Breast epithelium (tissue), 4 donors: ENCODE measurements at regions not wholly inside any gene's neighbourhood (a gene's known extent, or its start where the extent isn't known, plus 50 kb on each side); places are given as distances from the start of the nearest gene placed in this dataset.
A peak's percentile ranks its signal among the peaks of the same experiment; 100 is the strongest.

Experiments used
- DNase-seq, 2 donors: peaks; one replicate each; pipeline ENCODE4 v3.0.0-alpha.2; 2019; ENCODE audit warnings: low spot score in 2 of 2
- H3K27ac ChIP-seq, 2 donors: fragments of 200-600 bp; sonication (generic) in 1 of 2; one replicate each; pipeline ENCODE4 v1.5.1; 2016 to 2019; ENCODE audit warnings: mild to moderate bottlenecking in 1 of 2
- H3K27me3 ChIP-seq, 2 donors: fragments of 200-600 bp; sonication (generic) in 1 of 2; one replicate each; pipeline versions ENCODE4 v1.5.1 to v1.6.0; 2017 to 2019; ENCODE audit warnings: control low read depth in 1 of 2, mild to moderate bottlenecking in 1 of 2
- H3K36me3 ChIP-seq: fragments of 200-600 bp; one replicate; pipeline ENCODE4 v1.5.1; 2019
- H3K4me1 ChIP-seq, 2 donors: fragments of 200-600 bp; sonication (generic); one replicate each; pipeline ENCODE4 v1.5.1; 2016 to 2019; ENCODE audit warnings: control low read depth in 1 of 2
- H3K4me3 ChIP-seq, 3 donors: fragments of 200-600 bp; sonication (generic); 1 replicate in 2 of 3; 2 replicates in 1 of 3; pipeline ENCODE4 v1.5.1; 2016 to 2019; ENCODE audit warnings: mild to moderate bottlenecking in 3 of 3, moderate library complexity in 2 of 3
- H3K9me3 ChIP-seq, 2 donors: fragments of 200-600 bp; sonication (generic) in 1 of 2; one replicate each; pipeline ENCODE4 v1.5.1; 2016 to 2019; ENCODE audit warnings: control low read depth in 1 of 2
- POLR2A ChIP-seq: fragments of 450-650 bp; IDR thresholded peaks from one replicate; pipeline ENCODE4 v1.6.1; 2016; ENCODE audit warnings: antibody characterized with exemption, mild to moderate bottlenecking, moderate library complexity
- POLR2AphosphoS5 ChIP-seq, 3 donors: sonication (generic); formaldehyde crosslinking; IDR thresholded peaks; one replicate each; pipeline ENCODE4 v1.6.1; 2017; ENCODE audit warnings: antibody characterized with exemption in 3 of 3
- intact Hi-C: fragments of 100-400 bp; cut with DNase I; formaldehyde crosslinking; loops from one replicate; pipeline ENCODE4 v1.15.1; 2023; ENCODE audit warnings: low total_unique reads
- TF ChIP-seq, protein P1 (sequence below), 3 donors: fragments of 450-650 bp; IDR thresholded peaks; one replicate each; pipeline ENCODE4 v1.5.1; 2016 to 2017; ENCODE audit warnings: antibody characterized with exemption in 3 of 3, mild to moderate bottlenecking in 3 of 3, moderate library complexity in 3 of 3

GRCh38 chr18:67367540-67367939, 149.0 kb downstream of the DSEL start:
- no peak for DNase-seq
- Histone ChIP-seq H3K4me3 (no peak overlapping the region), H3K9me3 (no peaks in the 10 kb centered on the region), H3K27me3 (no peaks in the 10 kb centered on the region), H3K27ac (no peak overlapping the region), H3K36me3 (no peaks in the 10 kb centered on the region), H3K4me1 (no peaks in the 10 kb centered on the region)
- intact Hi-C loops = no loop called here
- TF ChIP-seq, protein P1, sequence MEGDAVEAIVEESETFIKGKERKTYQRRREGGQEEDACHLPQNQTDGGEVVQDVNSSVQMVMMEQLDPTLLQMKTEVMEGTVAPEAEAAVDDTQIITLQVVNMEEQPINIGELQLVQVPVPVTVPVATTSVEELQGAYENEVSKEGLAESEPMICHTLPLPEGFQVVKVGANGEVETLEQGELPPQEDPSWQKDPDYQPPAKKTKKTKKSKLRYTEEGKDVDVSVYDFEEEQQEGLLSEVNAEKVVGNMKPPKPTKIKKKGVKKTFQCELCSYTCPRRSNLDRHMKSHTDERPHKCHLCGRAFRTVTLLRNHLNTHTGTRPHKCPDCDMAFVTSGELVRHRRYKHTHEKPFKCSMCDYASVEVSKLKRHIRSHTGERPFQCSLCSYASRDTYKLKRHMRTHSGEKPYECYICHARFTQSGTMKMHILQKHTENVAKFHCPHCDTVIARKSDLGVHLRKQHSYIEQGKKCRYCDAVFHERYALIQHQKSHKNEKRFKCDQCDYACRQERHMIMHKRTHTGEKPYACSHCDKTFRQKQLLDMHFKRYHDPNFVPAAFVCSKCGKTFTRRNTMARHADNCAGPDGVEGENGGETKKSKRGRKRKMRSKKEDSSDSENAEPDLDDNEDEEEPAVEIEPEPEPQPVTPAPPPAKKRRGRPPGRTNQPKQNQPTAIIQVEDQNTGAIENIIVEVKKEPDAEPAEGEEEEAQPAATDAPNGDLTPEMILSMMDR (IDR thresholded peaks at IDR 0.05) = no peak
- TF ChIP-seq POLR2A (no peak), POLR2AphosphoS5 (IDR thresholded peaks at IDR 0.05) (no peak)

DNA sequence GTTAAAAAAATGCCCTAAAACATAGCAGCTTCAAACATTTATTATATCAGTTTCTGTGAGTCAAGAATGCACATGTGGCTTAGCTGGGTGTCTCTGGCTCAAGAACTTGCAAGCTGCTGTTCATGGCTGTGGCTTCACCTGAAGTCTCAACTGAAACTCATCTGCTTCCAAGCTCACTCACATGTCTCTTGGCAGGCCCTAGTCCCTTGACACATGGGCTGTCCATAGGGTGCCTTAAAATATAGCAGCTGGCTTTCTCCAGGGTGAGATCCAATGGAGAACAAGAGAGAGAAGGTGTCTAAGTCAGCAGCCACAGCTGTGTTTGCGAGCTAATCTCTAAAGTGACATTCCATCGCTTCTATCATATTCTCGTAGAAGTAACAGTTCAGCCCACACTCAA, 152.8 kb downstream of the DSEL start:
- intact Hi-C loops = no loop called here
- DNase-seq = no peak
- H3K9me3 ChIP-seq = no peaks in the 10 kb centered on the region
- H3K27me3 ChIP-seq = no peaks in the 10 kb centered on the region
- H3K4me3 ChIP-seq = no peak overlapping the region
- H3K36me3 ChIP-seq = no peaks in the 10 kb centered on the region
- TF ChIP-seq, protein P1 (IDR thresholded peaks at IDR 0.05) = no peak
- TF ChIP-seq POLR2AphosphoS5 (IDR thresholded peaks at IDR 0.05) = no peak
- no peak for TF ChIP-seq POLR2A
- no peak overlapping the region for H3K27ac ChIP-seq
- no peaks in the 10 kb centered on the region for H3K4me1 ChIP-seq

- Histone ChIP-seq H3K27me3 (no peaks in the 10 kb centered on the region), H3K36me3 (no peaks in the 10 kb centered on the region), H3K4me3 (no peak overlapping the region), H3K27ac (no peak overlapping the region), H3K9me3 (no peaks in the 10 kb centered on the region), H3K4me1 (no peaks in the 10 kb centered on the region)
- TF ChIP-seq, protein P1 (IDR thresholded peaks at IDR 0.05) = no peak
- TF ChIP-seq POLR2A (no peak), POLR2AphosphoS5 (IDR thresholded peaks at IDR 0.05) (no peak)
- intact Hi-C loops = no loop called here
- no peak for DNase-seq
Observed at GRCh38 chr18:67362906-67363305, 153.6 kb downstream of the DSEL start.

GRCh38 chr18:67359873-67360838, 156.4 kb downstream of the DSEL start:
- Histone ChIP-seq H3K27me3 (no peaks in the 10 kb centered on the region), H3K4me1 (no peaks in the 10 kb centered on the region), H3K9me3 (no peaks in the 10 kb centered on the region), H3K4me3 (peak overlapping the region; percentile 24 to 53 (median 30)), H3K27ac (peak overlapping the region; percentile 60 to 77), H3K36me3 (no peaks in the 10 kb centered on the region)
- no peak for TF ChIP-seq POLR2A
- TF ChIP-seq, protein P1 (IDR thresholded peaks at IDR 0.05) = no peak
- no peak for TF ChIP-seq POLR2AphosphoS5 (IDR thresholded peaks at IDR 0.05)
- peak in 1 of 2 donors; percentile 34 for DNase-seq
- intact Hi-C loops = no loop called here

- Histone ChIP-seq H3K36me3 (no peaks in the 10 kb centered on the region), H3K27ac (no peak overlapping the region), H3K27me3 (no peaks in the 10 kb centered on the region), H3K4me1 (no peaks in the 10 kb centered on the region), H3K9me3 (no peaks in the 10 kb centered on the region), H3K4me3 (no peak overlapping the region)
- intact Hi-C loops = no loop called here
- no peak for DNase-seq
- TF ChIP-seq POLR2AphosphoS5 (IDR thresholded peaks at IDR 0.05) (no peak), POLR2A (no peak)
- TF ChIP-seq, protein P1 (IDR thresholded peaks at IDR 0.05) = no peak
Observed at GRCh38 chr18:67358947-67359346, 157.6 kb downstream of the DSEL start.
